Mucosa of descending colon (tissue), 3 donors: ENCODE measurements at regions not wholly inside any gene's neighbourhood (a gene's known extent, or its start where the extent isn't known, plus 50 kb on each side); places are given as distances from the start of the nearest gene placed in this dataset.
A peak's percentile ranks its signal among the peaks of the same experiment; 100 is the strongest.

Experiments used
- ATAC-seq: fragments of 200-7000 bp; cut with Tn5 transposase; one replicate; pipeline ENCODE4 v1.9.1; 2020; ENCODE audit warnings: mild to moderate bottlenecking, moderate library complexity
- DNase-seq, 3 donors: peaks; one replicate each; pipeline ENCODE4 v3.0.0-alpha.2; 2020
- H3K36me3 ChIP-seq: fragments of 200-600 bp; one replicate; pipeline ENCODE4 v1.8.0; 2021; ENCODE audit warnings: low read depth, mild to moderate bottlenecking
- H3K4me1 ChIP-seq: fragments of 200-600 bp; one replicate; pipeline ENCODE4 v1.8.0; 2021; ENCODE audit warnings: low read depth, mild to moderate bottlenecking
- H3K4me3 ChIP-seq: fragments of 200-600 bp; one replicate; pipeline ENCODE4 v1.8.0; 2021; ENCODE audit warnings: mild to moderate bottlenecking
- H3K9me3 ChIP-seq: fragments of 200-600 bp; one replicate; pipeline ENCODE4 v1.8.0; 2021; ENCODE audit warnings: mild to moderate bottlenecking
- CTCF ChIP-seq: fragments of 200-600 bp; IDR thresholded peaks from one replicate; pipeline ENCODE4 v1.8.0; 2022; ENCODE audit warnings: antibody characterized with exemption, mild to moderate bottlenecking
- intact Hi-C, 2 donors: fragments of 100-400 bp; cut with DNase I in 1 of 2; cut with micrococcal nuclease in 1 of 2; formaldehyde crosslinking; loops; one replicate each; pipeline versions ENCODE4 v1.11.0 to v1.11.1; 2022; cut with DNase I, micrococcal nuclease
- donor health status: DM: no; HTN: no; CAD: no; lungs with moderate emphysema.
- donor health status: DM: no; HTN: no; CAD: no.
- donor health status: DM: no; HTN: yes; CAD: no.

- H3K4me3 ChIP-seq = no peak overlapping the region
- H3K9me3 ChIP-seq = no peaks in the 10 kb centered on the region
- DNase-seq (no peak), ATAC-seq (no peak)
- H3K4me1 ChIP-seq = no peaks in the 10 kb centered on the region
- intact Hi-C loops = no loop called here
- H3K36me3 ChIP-seq = no peaks in the 10 kb centered on the region
- TF ChIP-seq CTCF = no peak
Measured at GRCh38 chr15:62552444-62552843, 387.4 kb upstream of the C2CD4B start.

- intact Hi-C loops = no loop called here
- TF ChIP-seq CTCF = no peak
- DNase-seq = no peak
- no peak for ATAC-seq
- H3K36me3 ChIP-seq = no peaks in the 10 kb centered on the region
- no peak overlapping the region for H3K4me3 ChIP-seq
- H3K9me3 ChIP-seq = no peaks in the 10 kb centered on the region
- H3K4me1 ChIP-seq = no peaks in the 10 kb centered on the region
Measured at GRCh38 chr15:62553911-62554563, 389.0 kb upstream of the C2CD4B start.

GRCh38 chr15:62558640-62559380 is 393.7 kb upstream of the C2CD4B start:
- TF ChIP-seq CTCF = no peak
- H3K4me3 ChIP-seq = no peak overlapping the region
- H3K9me3 ChIP-seq = no peaks in the 10 kb centered on the region
- peak; percentile 34 for ATAC-seq
- intact Hi-C loops = no loop called here
- DNase-seq = no peak
- H3K36me3 ChIP-seq = no peaks in the 10 kb centered on the region
- peaks cover 5% of the 10 kb centered on the region for H3K4me1 ChIP-seq

DNA sequence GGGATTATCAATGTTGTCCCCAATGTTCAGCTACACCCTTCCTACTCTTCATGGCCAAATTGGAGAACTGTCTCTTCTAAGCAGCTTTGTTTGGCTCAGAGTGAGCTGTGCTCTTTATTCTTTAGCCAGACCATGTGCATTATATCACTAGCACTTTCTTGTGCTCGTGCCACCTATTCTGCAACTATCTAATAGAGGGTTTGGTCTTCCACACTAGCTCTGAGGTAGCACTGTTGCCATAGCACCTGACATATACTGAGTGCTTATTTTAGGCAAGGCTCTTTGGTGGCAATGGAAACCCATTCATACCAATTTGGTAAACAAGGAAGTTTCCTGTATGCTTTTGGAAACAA is 394.3 kb upstream of the C2CD4B start:
- H3K4me1 ChIP-seq = peaks cover 5% of the 10 kb centered on the region
- no peak overlapping the region for H3K4me3 ChIP-seq
- no peak for ATAC-seq
- DNase-seq = no peak
- no peaks in the 10 kb centered on the region for H3K9me3 ChIP-seq
- no peak for TF ChIP-seq CTCF
- intact Hi-C loops = no loop called here
- H3K36me3 ChIP-seq = no peaks in the 10 kb centered on the region

GRCh38 chr15:62561059-62561519 is 396.0 kb upstream of the C2CD4B start:
- intact Hi-C loops = no loop called here
- H3K9me3 ChIP-seq = no peaks in the 10 kb centered on the region

More at GRCh38 chr15:62561059-62561519, 396.0 kb upstream of the C2CD4B start:
- H3K36me3 ChIP-seq = no peaks in the 10 kb centered on the region
- no peak for TF ChIP-seq CTCF
- H3K4me3 ChIP-seq = peak overlapping the region; percentile 3
- DNase-seq = peak; percentile 75 to 83 (median 76)
- peak; percentile 91 for ATAC-seq
- peaks cover 17% of the 10 kb centered on the region for H3K4me1 ChIP-seq
